HG02973 (cell line): ENCODE measurements at regions not wholly inside any gene's neighbourhood (a gene's known extent, or its start where the extent isn't known, plus 50 kb on each side); places are given as distances from the start of the nearest gene placed in this dataset.
"Not testable (repeated sequence)": the region's sequence is repeated elsewhere in the genome, so short reads cannot be mapped to it uniquely, and the experiment has no call there.

Experiments
- ATAC-seq: cut with Tn5 transposase; IDR thresholded peaks from one replicate; pipeline ENCODE4 v1.9.1; 2021; ENCODE audit warnings: moderate library complexity; ENCODE audit not compliant: unreplicated experiment

DNA sequence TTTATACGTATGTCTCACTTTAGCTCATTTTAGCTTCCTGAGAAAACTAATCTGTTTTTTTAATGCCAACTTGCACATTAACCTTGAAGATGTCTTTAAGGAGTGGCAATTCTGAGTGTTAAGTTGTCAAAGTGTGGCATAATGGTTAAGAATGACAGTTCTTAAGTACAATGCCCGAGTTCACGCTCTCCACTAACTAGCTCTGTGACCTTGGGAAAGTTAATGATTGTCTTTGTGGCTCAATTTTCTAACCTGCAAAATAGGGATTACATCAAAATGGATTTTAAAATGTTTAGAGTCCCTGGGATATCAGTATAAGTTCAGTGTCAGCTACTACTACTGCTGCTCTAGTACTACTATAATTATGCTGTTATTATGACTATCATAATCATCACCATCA is 409.7 kb downstream of the SOCS6 start:
- no peak for ATAC-seq

DNA sequence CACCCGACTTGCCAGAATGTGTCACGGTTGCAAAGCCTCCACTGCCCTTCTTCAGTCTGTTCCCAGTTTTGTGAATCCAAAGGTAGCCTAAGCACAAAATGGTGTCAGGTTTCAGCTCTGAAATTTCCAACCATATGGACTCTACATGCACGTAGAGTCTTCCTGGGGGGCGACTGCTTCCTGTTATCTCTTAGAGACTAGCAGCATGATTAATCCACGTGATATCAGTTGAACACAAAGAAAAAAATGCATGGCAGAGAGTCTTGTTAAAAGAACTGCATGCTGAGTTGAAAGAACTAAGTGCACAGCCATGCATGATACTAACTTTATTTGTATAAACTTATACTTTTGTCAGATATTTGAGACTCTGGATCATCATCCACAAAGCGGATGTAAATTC is 404.4 kb downstream of the SOCS6 start:
- ATAC-seq = no peak

DNA sequence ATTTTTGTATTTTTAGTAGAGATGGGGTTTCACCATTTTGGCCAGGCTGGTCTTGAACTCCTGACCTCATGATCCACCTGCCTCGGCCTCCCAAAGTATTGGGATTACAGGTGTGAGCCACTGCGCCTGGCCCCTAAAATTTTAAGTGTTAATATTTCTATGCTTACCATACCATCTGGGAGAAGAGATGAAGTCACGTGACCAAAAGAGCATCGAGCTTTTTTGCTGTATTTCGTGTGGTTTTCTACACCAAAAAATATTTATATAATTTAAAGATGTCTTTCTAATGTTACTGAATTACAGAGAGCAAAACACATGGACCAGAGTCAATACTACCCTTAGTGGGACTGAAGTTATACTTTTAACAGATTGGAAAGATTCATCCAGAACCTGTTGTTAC is 400.9 kb downstream of the SOCS6 start:
- not testable (repeated sequence) for ATAC-seq

DNA sequence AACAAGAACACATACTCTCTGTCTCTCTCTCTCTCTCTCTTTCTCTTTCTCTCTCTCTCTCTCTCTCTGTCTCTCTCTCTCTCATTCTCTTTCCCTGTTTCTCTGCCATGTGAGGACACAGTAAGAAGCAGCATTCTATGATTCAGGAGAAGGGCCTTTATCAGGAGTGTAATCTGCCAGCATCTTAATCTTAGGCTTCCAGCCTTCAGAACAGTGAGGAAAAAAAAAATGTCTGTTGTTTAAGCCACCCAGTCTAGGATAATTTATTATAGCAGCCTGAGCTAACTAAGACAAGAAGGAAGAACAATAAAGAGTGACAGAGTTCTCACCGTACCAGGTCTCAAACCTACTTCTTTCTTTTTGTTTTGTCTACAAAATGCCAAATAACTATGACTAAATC is 399.4 kb downstream of the SOCS6 start:
- no peak for ATAC-seq

DNA sequence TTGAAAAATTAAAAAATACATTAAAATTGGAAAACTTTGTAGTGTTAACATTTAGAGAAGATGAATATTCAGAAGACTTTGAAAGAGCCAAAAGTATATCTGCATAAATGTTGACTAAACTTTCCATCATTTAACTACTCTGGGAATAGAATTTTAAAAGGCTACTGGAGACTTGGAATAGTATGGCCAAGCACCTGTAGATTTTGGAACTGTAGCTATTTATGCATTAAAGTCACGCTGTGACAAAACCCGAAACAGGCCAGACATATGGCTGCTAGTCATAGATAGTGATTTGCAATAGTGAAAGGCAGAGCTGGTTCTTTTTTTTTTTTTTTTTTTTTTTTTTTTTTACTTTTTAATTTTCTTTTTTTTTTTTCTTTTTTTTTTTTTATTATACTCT is 396.0 kb downstream of the SOCS6 start:
- no peak for ATAC-seq

DNA sequence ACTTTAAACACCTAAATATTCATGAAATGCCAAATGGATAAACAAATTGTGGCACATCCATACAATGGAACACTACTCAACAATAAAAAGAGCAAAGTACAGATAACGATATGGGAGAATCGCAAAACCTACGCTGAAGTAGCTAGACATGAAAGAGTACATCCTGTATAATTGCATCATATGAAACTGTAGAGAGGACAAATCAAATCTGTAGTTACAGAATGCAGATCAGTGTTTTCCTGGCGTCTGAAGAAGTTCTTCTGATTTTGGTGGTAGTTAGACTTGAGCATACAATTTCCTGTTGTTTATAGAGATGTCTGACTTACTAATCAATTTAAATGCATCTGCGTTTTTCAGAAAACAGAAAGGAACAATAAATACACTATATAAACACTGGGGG is 394.4 kb downstream of the SOCS6 start:
- no peak for ATAC-seq

DNA sequence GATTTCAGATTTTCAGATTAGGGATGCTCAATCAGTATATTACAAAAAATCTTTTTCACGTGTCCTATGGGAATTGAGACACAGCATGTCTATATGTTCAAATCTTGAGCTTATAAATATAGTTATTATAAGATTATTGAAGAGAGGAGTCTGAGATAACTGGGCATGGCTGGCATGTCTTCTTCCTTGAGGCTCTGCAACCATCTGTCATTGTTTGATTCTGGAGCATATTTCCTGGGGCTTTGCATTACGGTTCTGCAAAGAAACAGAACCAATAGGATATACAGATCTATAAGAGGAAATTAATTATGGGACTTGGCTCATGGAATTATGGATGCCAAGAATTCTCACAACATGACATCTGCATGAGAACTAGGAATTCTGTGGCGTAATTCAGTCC is 386.1 kb downstream of the SOCS6 start:
- no peak for ATAC-seq

DNA sequence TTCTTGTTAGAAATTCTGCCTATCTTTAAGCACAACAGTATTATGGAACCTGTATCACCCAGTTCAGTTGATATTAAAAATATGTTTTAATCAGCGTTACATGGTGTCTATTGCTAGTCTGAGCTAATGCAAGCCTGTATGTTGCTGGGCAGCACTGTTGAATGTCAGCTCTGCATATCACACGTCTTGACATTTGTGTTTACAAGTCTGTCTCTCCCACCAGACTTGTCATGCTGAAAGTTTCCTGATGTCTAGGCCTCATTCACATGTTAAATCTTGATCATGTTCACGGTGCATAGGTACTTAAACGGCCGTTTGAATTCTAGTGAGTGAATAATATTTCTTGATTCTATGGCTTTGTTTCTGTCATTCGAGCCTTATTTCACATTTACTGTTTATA is 385.0 kb downstream of the SOCS6 start:
- no peak for ATAC-seq

DNA sequence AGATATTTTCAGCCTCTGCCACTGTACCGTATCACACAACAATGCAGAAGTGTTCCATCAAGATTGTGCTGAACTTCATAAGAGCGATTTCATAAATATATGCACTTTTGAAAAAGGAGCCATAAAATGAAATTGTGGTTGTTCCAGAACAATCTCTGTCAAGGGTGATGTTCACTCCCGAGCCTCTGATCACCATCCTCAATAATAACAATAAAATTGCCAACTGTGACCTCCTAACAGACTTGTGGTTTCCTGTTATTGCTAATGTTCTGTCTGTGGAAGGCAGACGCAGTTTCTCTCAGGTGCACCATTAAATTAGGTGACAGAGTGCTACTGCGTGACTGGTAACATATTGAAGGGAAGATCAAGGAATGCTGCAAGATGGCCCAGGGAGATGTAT is 383.7 kb downstream of the SOCS6 start:
- ATAC-seq = no peak

DNA sequence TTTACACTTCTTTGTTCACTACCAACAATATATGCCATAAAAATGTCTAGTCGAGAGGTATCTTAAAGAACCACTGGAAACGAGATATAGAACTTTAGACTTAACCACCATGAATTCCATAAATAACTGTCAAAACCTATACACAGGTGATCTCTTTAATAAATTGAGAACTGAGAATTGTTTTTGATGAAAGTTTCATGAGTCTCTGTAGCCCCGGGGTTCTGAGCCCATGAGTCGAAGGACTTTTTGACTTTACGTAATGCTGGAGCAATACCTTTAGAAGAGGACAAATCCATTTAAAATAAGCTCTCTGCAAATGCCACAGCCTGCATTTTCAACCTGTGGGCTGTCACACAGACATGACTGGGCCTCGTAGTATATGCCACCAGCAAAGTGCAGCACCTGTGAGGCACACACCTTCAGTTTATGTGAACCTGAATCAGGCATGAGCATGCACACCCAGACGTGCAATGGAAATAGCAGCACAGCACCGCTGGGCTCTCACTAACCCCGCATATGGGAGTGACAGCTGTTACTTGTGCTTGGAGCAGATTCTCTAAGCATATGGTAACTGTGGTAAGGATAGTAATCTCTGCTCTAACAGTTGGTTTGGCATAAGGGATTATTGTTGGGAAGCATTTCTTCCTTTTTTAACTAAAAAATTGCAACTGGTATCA is 383.2 kb downstream of the SOCS6 start:
- no peak for ATAC-seq

DNA sequence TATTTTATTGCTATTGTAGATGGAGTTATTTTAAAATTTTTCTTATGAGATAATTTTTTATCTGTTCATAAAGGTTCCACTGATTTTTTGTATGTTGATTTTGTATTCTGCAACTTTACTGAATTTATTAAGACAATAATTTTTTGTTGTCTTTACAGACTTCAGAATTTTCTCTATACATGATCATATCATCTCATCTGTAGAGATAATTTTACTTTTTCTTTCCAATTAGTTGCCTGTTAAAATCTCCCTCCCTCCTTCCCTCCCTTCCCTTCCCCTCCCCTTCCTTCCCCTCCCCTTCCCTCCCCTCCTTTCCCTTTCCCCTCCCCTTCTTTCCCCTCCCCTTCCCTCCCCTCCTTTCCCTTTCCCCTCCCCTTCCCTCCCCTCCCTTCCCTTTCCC is 378.1 kb downstream of the SOCS6 start:
- no peak for ATAC-seq

DNA sequence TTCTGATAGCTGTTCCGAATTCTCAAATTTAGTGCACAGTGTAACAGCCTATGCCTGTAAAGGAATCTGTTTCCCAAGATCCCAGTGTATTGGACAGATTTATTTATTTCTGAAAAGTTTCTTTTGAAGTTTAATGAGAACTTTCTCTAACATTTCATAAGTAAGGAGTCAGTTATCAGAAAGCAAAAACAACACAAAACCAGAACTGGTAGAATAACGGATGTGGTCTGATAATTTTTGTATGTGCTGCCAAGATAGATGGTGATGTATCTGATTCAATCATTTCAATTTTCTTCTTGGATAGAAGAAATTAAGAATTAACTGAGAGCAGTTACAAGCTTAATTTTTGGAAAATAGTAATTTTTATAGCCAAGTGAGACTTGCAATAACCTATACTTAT is 374.3 kb downstream of the SOCS6 start:
- ATAC-seq = no peak

DNA sequence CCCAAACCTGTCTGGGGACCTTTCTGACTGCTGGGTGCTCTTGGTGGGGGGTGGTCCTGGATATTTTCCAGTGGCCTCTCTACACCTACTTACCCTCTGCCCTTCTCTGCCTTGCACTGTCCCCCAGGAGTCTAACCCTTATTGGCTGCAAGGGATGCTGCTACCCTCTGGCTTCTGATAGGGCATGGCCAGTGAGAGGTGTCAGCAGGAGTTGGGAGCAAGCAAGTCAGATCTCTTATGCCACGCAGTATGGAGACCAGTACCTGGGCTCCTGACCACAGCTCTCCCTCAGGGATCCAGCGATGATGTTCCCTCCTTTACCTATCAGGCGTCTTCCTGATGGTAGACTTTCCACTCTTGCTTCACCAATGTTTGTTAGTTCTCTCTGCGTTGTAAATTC is 373.7 kb downstream of the SOCS6 start:
- ATAC-seq = no peak

DNA sequence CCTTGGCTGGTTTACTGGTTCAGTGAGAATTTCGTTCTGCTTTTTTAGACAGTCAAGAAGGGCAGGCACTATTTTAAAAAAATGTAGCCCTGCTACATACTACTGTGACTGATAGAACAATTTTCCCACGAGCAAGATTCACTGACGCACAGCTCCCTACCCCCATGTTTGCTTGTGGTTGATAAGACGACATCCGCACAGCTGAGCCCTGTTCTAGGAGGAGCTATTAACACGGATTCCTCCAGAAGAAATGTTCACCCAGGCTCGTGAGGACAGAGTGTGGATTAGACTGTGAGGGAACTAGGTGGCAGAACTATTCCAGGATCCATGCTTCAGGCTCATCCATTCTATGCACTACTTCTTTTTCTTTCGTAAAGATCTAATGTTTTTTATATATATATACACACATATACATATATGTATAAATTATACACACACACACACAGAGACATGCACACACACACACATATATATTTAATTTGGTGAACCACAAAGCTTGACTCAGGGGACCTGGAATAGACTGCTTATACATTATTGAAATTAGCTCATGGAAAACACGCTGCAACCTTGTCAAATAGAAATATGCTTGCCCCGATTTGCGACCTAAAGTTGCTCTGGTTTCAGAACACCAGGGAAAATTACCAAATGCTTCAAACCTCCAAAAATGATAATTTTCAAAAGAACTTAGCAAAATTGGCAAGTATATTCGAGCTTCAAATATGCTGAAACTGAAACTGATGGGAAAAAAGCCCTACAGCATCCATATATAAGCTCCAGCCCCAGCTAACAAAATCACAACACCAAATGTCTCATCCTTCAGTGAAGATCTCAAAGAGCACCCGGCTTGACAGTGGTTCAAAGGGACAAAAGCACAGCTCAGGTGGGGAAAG is 370.4 kb downstream of the SOCS6 start:
- ATAC-seq = no peak

DNA sequence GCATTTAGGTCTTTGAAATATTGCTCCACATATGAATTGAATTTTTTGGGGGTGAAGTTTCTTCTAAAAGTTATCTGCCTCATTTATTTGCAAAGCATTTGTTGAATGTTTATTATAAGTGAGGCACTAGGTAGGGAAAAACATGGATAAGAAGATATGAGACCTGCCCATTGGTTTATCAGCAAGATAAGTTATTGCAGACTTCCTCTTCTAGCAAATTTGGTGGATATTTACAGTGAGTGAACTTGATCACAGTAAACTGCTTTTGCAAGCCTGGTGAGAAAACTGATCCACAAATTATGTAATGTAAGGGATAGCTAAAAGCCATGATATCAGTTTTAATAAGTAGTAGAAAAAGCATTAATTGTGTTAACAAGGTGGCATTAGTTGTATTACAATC is 364.8 kb downstream of the SOCS6 start:
- no peak for ATAC-seq

DNA sequence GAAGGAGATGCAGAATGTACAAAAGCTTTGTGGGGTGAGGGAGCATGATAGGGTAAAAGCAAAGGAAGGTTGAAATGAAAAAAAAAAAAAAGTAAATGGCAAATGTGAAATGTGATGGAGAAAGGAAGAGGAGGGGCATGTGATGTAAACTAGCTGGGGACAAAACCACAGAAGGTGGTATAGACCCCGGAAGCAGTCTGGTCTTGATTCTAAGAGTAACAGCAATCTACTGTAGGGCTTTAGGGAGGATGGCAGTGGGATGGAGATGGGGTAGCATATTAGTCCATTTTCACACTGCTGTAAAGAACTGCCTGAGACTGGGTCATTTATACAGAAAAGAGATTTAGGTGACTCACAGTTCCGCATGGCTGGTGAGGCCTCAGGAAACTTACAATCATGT is 362.0 kb downstream of the SOCS6 start:
- no peak for ATAC-seq

DNA sequence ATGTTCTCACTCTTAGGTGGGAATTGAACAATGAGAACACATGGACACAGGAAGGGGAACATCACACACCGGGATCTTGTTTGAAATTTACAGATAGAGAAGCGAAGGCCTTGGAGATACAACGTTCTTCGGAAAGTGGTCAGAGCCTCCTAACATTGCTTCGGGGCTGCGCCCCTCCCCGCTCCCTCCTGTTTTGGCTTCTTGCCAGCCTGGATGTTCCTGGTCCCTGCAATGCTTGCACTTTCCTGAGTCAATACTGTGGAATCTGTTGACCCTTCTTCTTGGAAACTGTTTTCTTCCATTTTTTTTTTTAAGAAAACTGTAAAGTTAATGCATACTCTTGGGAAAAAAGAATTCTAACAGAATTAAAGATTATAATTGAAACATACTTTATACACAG is 360.8 kb downstream of the SOCS6 start:
- ATAC-seq = no peak

DNA sequence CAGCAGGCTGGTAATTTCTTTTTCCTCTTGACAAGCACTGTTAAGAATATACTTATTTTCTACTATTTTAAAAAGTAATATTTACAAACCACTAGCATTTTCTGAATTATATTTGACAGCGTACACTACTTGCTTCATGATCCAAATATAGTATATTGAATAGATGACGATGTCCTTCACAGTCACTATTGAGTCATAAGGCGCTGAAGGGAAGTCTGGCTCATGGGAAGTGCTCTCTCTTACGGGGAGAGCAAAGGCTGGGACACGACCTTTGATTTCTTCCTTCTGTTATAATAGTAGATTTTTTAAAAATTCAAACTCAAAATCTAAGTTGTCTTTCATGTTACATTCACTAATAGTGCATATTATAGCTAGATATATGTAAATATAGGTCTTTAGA is 357.1 kb downstream of the SOCS6 start:
- no peak for ATAC-seq

DNA sequence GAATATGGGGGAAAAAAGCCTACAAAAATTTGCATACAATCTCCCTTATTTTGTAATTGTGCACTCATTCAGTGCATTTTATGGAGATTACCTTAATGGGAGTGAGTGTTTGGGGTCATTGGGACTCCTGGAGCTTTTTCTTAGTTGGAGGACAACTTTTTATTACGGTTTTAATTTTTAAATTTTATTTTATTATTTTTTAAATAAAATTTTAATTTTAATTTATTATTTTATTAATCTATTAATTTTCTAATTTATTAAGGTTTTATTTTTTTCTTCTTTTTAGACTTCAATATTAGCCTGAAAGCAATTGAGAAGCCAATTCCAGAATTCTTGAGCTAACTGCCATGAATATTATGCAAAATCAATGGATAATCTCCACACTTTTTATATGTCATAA is 355.0 kb downstream of the SOCS6 start:
- no peak for ATAC-seq

DNA sequence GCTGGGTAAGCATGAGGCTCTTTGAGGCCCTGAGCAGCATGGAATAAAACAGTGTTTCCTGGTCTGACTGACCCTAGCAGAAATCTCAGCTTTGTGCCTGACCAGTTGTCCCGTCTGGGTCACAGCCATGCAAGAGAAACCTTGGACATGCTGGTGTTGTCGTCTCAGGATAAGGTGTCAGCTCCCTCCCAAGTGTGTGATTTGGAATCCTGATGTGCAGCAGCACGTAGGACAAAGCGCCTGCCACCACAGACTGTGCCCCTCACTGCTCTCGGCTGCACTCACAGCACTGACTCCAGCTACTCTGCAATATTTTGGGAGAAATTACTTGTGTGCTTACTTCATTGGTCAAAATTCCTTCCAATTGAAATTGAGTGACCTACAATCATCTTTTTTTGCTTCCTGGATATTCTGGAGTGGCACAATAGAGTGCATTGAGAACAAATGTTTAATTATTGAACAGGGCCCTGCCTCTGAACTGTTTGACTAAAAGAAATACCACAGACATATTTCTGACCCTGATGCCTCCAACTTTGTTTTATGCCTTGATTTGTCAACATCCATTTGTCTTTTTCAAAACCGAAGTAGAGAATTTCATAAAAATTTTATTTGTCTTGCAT is 352.4 kb downstream of the SOCS6 start:
- no peak for ATAC-seq

DNA sequence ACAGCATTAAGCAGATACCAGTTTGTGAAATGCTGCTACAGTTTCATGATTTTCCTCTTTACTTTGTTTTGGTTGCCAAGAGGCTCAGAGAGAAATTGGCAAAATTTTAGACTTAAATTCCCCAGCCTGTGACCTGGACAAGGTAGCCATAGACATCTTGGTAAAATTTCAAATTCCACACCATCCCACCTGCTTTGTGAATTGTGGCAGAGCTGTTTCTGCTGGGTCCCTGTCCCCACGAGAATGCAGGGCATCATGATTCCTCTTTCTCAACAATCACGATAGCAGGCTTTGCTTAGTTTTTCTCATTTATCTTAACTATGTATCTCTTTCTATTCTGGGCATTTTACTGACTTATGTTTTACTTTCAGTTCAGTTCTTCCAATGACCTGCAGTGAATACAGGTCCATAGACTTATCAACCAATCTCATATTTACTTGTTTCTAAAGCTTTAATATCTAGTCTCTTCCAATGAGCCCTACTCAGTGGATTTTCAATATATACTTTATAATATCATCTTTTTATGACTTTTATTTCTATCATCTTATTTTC is 351.6 kb downstream of the SOCS6 start:
- no peak for ATAC-seq

DNA sequence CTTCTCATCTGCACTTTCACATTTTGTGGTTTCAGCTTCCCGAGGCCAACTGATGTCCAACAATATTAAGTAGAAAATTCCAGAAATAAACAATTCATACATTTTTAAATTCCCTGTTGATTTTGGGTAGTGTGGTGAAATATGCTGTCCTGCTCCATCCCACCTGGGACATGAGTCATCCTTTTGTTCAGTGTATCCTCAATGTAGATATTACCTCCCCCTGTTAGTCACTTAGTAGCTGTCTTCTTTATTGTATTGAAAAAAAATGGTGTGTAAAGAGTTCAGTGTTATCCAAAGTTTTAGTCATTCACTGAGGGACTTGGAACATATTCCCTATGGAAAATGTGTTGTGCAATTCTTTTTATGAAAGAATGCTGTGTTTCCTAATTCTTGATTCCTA is 348.1 kb downstream of the SOCS6 start:
- ATAC-seq = no peak
